Small intestine (tissue), 7 donors: ENCODE measurements at regions not wholly inside any gene's neighbourhood (a gene's known extent, or its start where the extent isn't known, plus 50 kb on each side); places are given as distances from the start of the nearest gene placed in this dataset.
"Not testable (repeated sequence)": the region's sequence is repeated elsewhere in the genome, so short reads cannot be mapped to it uniquely, and the experiment has no call there.

Experiments used
- DNase-seq, 2 donors: peaks; one replicate each; pipeline versions ENCODE4 v3.0.0 to v3.0.0-alpha.2; 2013
- FAIRE-seq: peaks from 2 replicates; lab custom pipeline; 2012; peaks lifted over from hg19 to GRCh38; lab: Jason Lieb, UNC
- H3K27ac ChIP-seq, 3 donors: one replicate each; pipeline ENCODE4 v1.5.1; 2013; ENCODE audit warnings: low read length in 2 of 3, mild to moderate bottlenecking in 2 of 3, control low read depth in 1 of 3, inconsistent platforms in 1 of 3, low read depth in 1 of 3, moderate library complexity in 1 of 3
- H3K27me3 ChIP-seq, 3 donors: one replicate each; pipeline ENCODE4 v1.6.1; 2013; ENCODE audit warnings: low read length in 3 of 3, inconsistent platforms in 1 of 3; ENCODE audit not compliant: control insufficient read depth in 3 of 3, insufficient read depth in 3 of 3
- H3K36me3 ChIP-seq, 3 donors: one replicate each; pipeline ENCODE4 v1.6.1; 2013; ENCODE audit warnings: low read length in 3 of 3, inconsistent platforms in 1 of 3, low read depth in 1 of 3, mild to moderate bottlenecking in 1 of 3, moderate library complexity in 1 of 3; ENCODE audit not compliant: control insufficient read depth in 3 of 3, insufficient read depth in 2 of 3
- H3K4me1 ChIP-seq, 3 donors: one replicate each; pipeline ENCODE4 v1.6.1; 2013; ENCODE audit warnings: low read length in 2 of 3, inconsistent platforms in 1 of 3, low read depth in 1 of 3, mild to moderate bottlenecking in 1 of 3, moderate library complexity in 1 of 3; ENCODE audit not compliant: control insufficient read depth in 3 of 3, insufficient read depth in 2 of 3
- H3K4me3 ChIP-seq, 3 donors: one replicate each; pipeline ENCODE4 v1.5.1; 2013; ENCODE audit warnings: low read length in 3 of 3, control low read depth in 1 of 3, inconsistent platforms in 1 of 3, low read depth in 1 of 3, mild to moderate bottlenecking in 1 of 3, moderate library complexity in 1 of 3
- H3K9me3 ChIP-seq, 2 donors: one replicate each; pipeline ENCODE4 v1.6.1; 2013; ENCODE audit warnings: low read depth in 1 of 2, low read length in 1 of 2; ENCODE audit not compliant: control insufficient read depth in 2 of 2, insufficient read depth in 1 of 2
- WGBS, 3 donors: extraction: QIAGEN DNeasy Blood & Tissue Kit; methylation state at CpG; one replicate each; pipeline ENCODE4 v1.1.7; 2013; 5-methylcytosine and 5-hydroxymethylcytosine counted together
- donor health status: healthy with polysubstance abuse.
- donor health status: control.
- donor health status: control.
- donor health status: Bipolar disorder and iron deficiency.
- donor health status: healthy.

GRCh38 chr13:87324558-87324957 lies 346.6 kb upstream of the SLITRK5 start:
- H3K27me3 ChIP-seq = no peaks in the 10 kb centered on the region
- no peaks in the 10 kb centered on the region for H3K9me3 ChIP-seq
- no peaks in the 10 kb centered on the region for H3K36me3 ChIP-seq
- WGBS, 3 donors = 55 to 73% (median 63%) methylated on average over 3 of the region's 3 CpGs
- peak; percentile 23 for FAIRE-seq
- no peak overlapping the region for H3K4me3 ChIP-seq
- no peaks in the 10 kb centered on the region for H3K4me1 ChIP-seq
- DNase-seq = no peak
- no peak overlapping the region for H3K27ac ChIP-seq

GRCh38 chr13:87331178-87331577 lies 340.0 kb upstream of the SLITRK5 start:
- no peak for FAIRE-seq
- WGBS, 3 donors = 56 to 72% (median 62%) methylated on average over 3 of the region's 3 CpGs
- Histone ChIP-seq H3K27ac (no peak overlapping the region), H3K27me3 (no peaks in the 10 kb centered on the region), H3K4me3 (no peak overlapping the region), H3K36me3 (no peaks in the 10 kb centered on the region), H3K9me3 (peaks cover 0 to 4% of the 10 kb centered on the region in 2 donors), H3K4me1 (no peaks in the 10 kb centered on the region)
- DNase-seq = no peak

GRCh38 chr13:87333599-87333998 lies 337.6 kb upstream of the SLITRK5 start:
- no peak for DNase-seq
- FAIRE-seq = no peak
- no peaks in the 10 kb centered on the region for H3K4me1 ChIP-seq
- no peak overlapping the region for H3K27ac ChIP-seq
- no peaks in the 10 kb centered on the region for H3K27me3 ChIP-seq
- no peak overlapping the region for H3K4me3 ChIP-seq
- H3K9me3 ChIP-seq = peaks cover 0 to 4% of the 10 kb centered on the region in 2 donors
- WGBS, 3 donors = 73 to 86% (median 79%) methylated on average over 5 of the region's 5 CpGs
- no peaks in the 10 kb centered on the region for H3K36me3 ChIP-seq

GRCh38 chr13:87334176-87334575 lies 337.0 kb upstream of the SLITRK5 start:
- Histone ChIP-seq H3K4me3 (no peak overlapping the region), H3K4me1 (no peaks in the 10 kb centered on the region), H3K27ac (no peak overlapping the region), H3K9me3 (peaks cover 0 to 4% of the 10 kb centered on the region in 2 donors), H3K36me3 (no peaks in the 10 kb centered on the region), H3K27me3 (no peaks in the 10 kb centered on the region)
- 91% methylated on average over 8 of the region's 8 CpGs for WGBS, 3 donors
- FAIRE-seq (no peak), DNase-seq (no peak)

GRCh38 chr13:87336346-87336889 lies 334.8 kb upstream of the SLITRK5 start:
- not testable (repeated sequence) for H3K36me3 ChIP-seq, H3K4me3 ChIP-seq, H3K27ac ChIP-seq, DNase-seq, FAIRE-seq, H3K27me3 ChIP-seq, H3K9me3 ChIP-seq, H3K4me1 ChIP-seq
- 65 to 75% (median 68%) methylated on average over 8 of the region's 8 CpGs for WGBS, 3 donors

- Histone ChIP-seq H3K4me3 (no peak overlapping the region), H3K4me1 (no peaks in the 10 kb centered on the region), H3K27ac (no peak overlapping the region), H3K36me3 (no peaks in the 10 kb centered on the region), H3K27me3 (no peaks in the 10 kb centered on the region), H3K9me3 (no peaks in the 10 kb centered on the region)
- FAIRE-seq (no peak), DNase-seq (no peak)
- 53 to 67% (median 55%) methylated on average over 2 of the region's 2 CpGs for WGBS, 3 donors
Observed at GRCh38 chr13:87344176-87344575, 327.0 kb upstream of the SLITRK5 start.

- Histone ChIP-seq H3K4me1 (no peaks in the 10 kb centered on the region), H3K36me3 (no peaks in the 10 kb centered on the region), H3K9me3 (peaks cover 0 to 5% of the 10 kb centered on the region in 2 donors), H3K27me3 (no peaks in the 10 kb centered on the region), H3K4me3 (no peak overlapping the region), H3K27ac (no peak overlapping the region)
- 60 to 69% (median 63%) methylated on average over 6 of the region's 6 CpGs for whole genome bisulfite sequencing, 3 donors
- no peak for FAIRE-seq
- DNase-seq = no peak
Observed at GRCh38 chr13:87355451-87355850, 315.7 kb upstream of the SLITRK5 start.

GRCh38 chr13:87356314-87356713 lies 314.9 kb upstream of the SLITRK5 start:
- Histone ChIP-seq H3K9me3 (peaks cover 0 to 5% of the 10 kb centered on the region in 2 donors), H3K27me3 (no peaks in the 10 kb centered on the region), H3K36me3 (no peaks in the 10 kb centered on the region), H3K4me3 (no peak overlapping the region), H3K27ac (no peak overlapping the region), H3K4me1 (no peaks in the 10 kb centered on the region)
- FAIRE-seq (no peak), DNase-seq (no peak)
- 60 to 79% (median 71%) methylated on average over 8 of the region's 8 CpGs for WGBS, 3 donors

- Histone ChIP-seq H3K36me3 (no peaks in the 10 kb centered on the region), H3K4me1 (no peaks in the 10 kb centered on the region)
- FAIRE-seq = no peak
Observed at GRCh38 chr13:87358319-87358718, 312.9 kb upstream of the SLITRK5 start.

More at GRCh38 chr13:87358319-87358718, 312.9 kb upstream of the SLITRK5 start:
- H3K27ac ChIP-seq = no peak overlapping the region
- no peaks in the 10 kb centered on the region for H3K27me3 ChIP-seq
- H3K4me3 ChIP-seq = no peak overlapping the region
- H3K9me3 ChIP-seq = peaks cover 0 to 5% of the 10 kb centered on the region in 2 donors
- DNase-seq = no peak
